NCI-H1092 (cell line): ENCODE measurements at regions not wholly inside any gene's neighbourhood (a gene's known extent, or its start where the extent isn't known, plus 50 kb on each side); places are given as distances from the start of the nearest gene placed in this dataset.
"Not testable (repeated sequence)": the region's sequence is repeated elsewhere in the genome, so short reads cannot be mapped to it uniquely, and the experiment has no call there.

Experiments
- DNase-seq: peaks from one replicate; lab custom pipeline; 2025; lab: John Stamatoyannopoulos, UW

DNA sequence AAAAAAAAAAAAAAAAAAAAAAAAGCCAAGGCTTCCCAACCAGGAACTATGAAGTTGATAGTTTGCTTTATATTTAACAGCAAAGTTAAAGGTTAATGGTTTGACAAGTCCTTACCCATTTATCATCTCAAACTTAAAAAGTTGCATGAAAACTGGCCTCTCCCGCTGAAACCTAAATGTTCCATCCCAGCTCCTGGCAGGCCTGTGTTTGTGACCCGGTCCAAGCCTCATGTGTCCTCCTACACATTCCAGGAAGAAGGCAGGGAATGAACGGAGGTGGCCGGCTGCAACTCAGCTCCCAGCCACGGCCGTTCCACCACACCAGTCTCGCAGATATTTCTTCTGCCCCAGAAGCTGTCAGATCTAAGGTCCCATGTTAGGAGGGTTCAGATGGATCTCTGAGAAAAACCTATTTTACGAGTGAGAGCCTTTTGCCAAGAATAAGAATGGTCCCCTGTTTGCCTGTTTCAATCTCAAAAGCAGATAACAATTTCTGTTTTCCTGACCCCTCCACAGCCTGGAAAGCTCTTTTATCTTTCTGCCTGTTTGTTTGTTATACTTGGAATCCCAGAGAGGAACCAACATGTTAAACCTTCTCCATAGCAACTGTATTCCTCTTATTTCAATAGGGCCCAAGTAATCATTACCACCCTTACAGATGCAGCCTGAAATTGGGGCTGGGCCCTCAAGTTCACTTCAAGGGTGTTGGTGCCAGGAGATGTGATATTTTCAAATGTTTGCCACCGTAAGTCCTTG, 56.5 kb downstream of the KCTD12 start:
- DNase-seq: no peak

GRCh38 chr13:76828316-76828741, 57.9 kb downstream of the KCTD12 start:
- DNase-seq: no peak

- DNase-seq: no peak
Observed at GRCh38 chr13:76826527-76826926, 59.7 kb downstream of the KCTD12 start.

- DNase-seq: no peak
Observed at GRCh38 chr13:76825430-76825829, 60.8 kb downstream of the KCTD12 start.

DNA sequence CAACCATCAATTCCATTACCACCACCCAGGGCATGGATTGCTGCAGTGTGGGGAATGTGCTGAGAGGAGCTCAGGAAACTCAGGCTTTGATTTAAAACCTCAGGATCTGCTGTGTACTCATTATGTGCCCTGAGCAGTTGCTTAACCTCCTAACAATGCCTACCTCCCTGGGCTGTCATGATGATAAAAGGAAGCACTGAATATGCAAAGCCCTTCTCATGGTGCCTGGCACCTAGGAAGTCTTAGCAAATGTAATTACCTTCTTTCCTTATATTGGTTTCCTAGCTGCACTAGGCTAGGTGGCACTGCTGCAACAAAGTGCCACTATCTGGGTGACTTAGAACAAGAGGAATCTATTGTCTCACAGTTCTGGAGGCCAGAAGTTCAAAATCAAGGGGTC, 62.2 kb downstream of the KCTD12 start:
- no peak for DNase-seq

GRCh38 chr13:76822698-76823267, 63.4 kb downstream of the KCTD12 start:
- no peak for DNase-seq

DNA sequence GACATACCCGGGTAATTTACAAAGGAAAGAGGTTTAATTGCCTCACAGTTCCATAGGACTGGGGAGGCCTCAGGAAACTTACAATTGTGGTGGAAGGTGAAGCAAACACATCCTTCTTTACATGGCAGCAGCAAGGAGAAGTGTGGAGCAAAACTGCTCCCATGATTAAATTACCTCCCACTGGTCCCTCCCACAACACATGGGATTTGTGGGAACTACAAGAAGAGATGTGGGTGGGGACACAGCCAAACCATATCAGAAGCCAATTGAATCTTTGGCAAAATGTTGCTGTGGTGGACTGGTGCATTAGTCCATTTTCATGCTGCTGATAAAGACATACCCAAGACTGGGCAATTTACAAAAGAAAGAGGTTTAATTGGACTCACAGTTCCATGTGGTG, 65.0 kb downstream of the KCTD12 start:
- DNase-seq: not testable (repeated sequence)

DNA sequence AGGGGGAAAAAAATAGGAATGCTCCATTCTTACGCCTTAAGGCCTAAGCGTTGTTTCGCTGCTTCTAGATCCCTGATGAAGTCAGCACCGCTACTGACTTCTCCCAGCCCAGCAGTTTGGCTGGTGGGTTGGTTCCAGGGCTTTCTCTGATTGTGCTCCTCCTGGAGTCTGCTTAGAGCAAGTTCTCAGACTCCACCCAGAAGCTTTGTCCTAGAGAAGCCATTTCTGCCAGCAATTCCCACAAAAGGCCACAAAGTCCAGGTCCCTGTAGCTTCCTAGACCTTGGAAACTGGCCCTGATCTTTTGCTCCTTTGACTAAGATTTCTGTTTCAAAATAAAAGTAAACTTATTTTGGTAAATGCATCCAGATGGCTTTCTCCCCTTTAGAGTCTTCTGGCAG, 65.4 kb downstream of the KCTD12 start:
- no peak for DNase-seq

GRCh38 chr13:76816394-76816793, 69.8 kb downstream of the KCTD12 start:
- DNase-seq: no peak

DNA sequence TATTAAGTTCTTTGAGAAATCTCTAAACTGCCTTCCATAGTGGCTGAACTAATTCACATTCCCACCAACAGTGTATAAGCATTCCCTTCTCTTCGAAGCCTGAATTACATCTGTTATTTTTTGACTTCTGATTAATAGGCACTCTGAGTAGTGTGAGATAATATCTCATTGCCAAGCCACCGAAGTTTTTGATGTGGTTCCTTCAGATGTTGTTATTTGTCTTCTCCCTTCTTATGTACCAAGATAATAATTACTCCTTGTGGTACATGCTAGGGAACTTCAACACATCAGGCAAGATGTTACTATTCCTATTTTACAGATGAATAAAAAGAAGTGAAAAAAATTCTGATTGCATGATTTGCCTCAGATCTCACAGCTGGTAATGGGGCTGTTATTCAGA, 70.9 kb downstream of the KCTD12 start:
- no peak for DNase-seq

GRCh38 chr13:76813891-76814290, 72.3 kb downstream of the KCTD12 start:
- no peak for DNase-seq

GRCh38 chr13:76813000-76813691, 73.1 kb downstream of the KCTD12 start:
- DNase-seq: no peak

- no peak for DNase-seq
Observed at GRCh38 chr13:76812206-76812897, 73.9 kb downstream of the KCTD12 start.

DNA sequence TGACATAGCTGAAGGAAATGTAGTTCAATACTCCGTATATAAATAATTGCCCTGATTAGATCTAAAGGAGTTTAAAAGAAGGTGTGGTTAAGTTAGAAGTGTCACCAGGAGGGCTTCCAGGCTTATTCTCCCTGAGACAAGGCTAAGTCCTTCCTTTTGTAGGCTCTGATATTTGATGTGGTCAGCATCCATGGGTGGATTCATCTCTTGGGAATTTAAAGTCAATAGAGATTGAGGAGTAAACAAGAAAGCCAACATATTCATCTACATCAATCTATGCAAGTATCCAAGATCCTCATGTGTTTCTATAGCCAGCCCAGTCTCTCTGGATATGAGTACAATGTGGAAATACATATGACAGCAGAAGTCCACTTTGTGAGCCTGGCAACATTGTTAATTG, 76.8 kb downstream of the KCTD12 start:
- no peak for DNase-seq

- DNase-seq: no peak
Observed at GRCh38 chr13:76808927-76809326, 77.3 kb downstream of the KCTD12 start.

DNA sequence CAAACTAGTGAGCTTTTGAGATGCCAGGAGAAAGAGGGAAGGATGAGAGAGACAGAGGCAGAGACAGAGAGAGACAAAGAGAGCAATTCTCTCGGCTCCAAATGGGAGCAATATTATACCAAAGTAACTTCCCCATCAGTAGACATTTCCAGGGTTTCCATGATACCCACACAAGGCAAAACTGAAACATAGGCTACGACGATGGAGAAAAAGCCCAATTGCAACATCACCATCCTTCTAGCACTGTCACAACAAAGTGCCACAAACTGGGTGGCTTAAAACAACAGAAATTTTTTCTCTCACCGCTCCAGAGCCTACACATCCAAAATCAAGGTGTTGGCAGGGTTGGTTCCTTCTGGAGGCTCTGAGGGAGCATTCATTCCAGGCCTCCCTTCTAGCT, 81.4 kb downstream of the KCTD12 start:
- DNase-seq: no peak

DNA sequence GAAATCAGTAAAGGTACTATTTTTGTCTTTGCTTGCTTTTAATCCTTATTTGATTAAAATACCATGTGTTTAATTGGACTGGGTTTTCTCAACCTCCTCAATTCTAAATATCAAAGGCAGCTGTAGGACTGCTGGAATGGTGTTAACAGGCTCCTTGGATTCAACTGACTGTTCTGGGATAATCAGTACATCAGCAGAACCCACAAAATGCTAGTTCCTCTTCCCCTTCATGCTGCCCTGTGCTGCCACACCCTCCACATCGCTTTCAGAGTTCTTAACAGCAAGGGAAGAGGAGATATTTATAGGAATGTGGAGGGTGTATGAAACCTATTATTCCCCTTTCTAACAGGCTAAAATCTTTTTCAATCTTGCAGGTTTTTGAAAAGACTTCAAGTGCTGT, 82.4 kb downstream of the KCTD12 start:
- DNase-seq: no peak

GRCh38 chr13:76800943-76801342, 85.3 kb downstream of the KCTD12 start:
- DNase-seq: no peak

DNA sequence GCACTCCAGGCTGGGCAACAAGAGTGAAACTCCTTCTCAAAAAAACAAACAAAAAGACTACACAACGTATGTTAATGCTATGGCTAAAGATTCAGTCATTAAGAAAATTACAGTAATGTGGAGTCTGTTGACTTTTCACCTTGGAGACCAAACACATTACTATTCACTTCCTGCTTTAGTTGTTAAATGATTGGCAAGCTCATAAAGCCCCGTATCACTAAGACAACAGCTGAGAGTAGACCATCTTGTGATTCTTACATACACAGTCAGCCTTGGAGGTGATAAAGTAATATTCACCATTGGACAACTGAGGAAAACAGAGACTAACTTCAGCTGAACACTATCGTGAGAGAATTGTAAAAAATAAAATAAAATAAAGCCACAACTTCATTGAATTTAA, 86.5 kb downstream of the KCTD12 start:
- DNase-seq: peak; percentile 9

GRCh38 chr13:76798037-76798436, 88.2 kb downstream of the KCTD12 start:
- no peak for DNase-seq

DNA sequence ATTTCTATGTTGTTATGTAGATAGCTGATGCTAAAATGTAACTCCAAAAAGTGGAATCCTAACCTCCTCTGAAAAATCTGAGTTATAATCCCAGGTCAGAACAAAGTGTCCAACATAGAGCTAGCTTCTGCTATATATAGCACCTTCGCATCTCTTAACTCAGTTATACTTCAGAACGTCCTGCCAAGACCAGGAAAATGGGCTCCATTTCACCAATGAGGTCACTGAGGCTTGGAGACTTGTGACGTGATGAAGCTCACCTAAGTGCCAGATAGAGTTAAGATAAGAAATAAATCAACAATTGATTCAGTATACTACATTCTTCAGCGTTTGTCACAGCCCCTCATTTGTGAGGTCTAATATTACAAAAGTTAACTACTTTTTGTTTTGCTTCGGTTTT, 88.8 kb downstream of the KCTD12 start:
- no peak for DNase-seq

DNA sequence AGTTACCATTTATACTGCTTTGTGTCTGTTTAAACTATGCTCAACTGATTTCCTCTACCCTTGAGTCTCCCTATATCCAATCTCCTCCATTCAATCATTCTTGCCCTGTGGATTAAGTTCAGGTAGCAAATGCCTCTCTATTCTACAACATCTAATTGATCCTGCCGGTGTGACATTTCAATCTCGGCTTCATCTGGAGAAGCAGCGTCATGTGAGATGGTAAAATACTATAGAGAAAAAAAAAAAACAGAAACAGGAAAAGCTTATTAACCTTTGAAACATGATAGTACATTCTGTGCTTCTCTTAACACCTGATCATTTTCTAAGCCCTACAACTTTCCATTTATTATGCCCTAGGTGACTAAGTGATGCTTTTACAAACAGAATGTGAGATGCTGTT, 89.4 kb downstream of the KCTD12 start:
- DNase-seq: no peak
